Adrenal gland (tissue), 9 donors: ENCODE measurements at regions not wholly inside any gene's neighbourhood (a gene's known extent, or its start where the extent isn't known, plus 50 kb on each side); places are given as distances from the start of the nearest gene placed in this dataset.

Source experiments
- DNase-seq, 7 donors: peaks; one replicate each; pipeline ENCODE4 v3.0.0-alpha.2; 2019 to 2020
- H3K27ac ChIP-seq, 5 donors: fragments of 200-600 bp; sonication (generic) in 4 of 5; 1 replicate in 3 of 5; 2 replicates in 2 of 5; pipeline versions ENCODE4 v1.5.1 to v1.8.0; 2016 to 2020; ENCODE audit warnings: mild to moderate bottlenecking in 1 of 5
- H3K27me3 ChIP-seq: fragments of 200-600 bp; 2 replicates; pipeline ENCODE4 v1.8.0; 2021
- H3K36me3 ChIP-seq, 2 donors: fragments of 200-600 bp; replicated peaks in 1 of 2; 1 replicate in 1 of 2; 2 replicates in 1 of 2; pipeline versions ENCODE4 v1.5.1 to v1.8.0; 2018 to 2022
- H3K4me1 ChIP-seq, 2 donors: fragments of 200-600 bp; replicated peaks in 1 of 2; 1 replicate in 1 of 2; 2 replicates in 1 of 2; pipeline versions ENCODE4 v1.5.1 to v1.8.0; 2018 to 2021
- H3K4me3 ChIP-seq, 4 donors: fragments of 200-600 bp; sonication (generic) in 3 of 4; one replicate each; pipeline ENCODE4 v1.5.1; 2016 to 2018
- H3K9me3 ChIP-seq, 3 donors: fragments of 200-600 bp; sonication (generic) in 1 of 3; replicated peaks in 1 of 3; 1 replicate in 2 of 3; 2 replicates in 1 of 3; pipeline versions ENCODE4 v1.5.1 to v1.8.0; 2016 to 2021
- POLR2A ChIP-seq, 2 donors: fragments of 450-650 bp; IDR thresholded peaks; one replicate each; pipeline ENCODE4 v1.6.1; 2017; ENCODE audit warnings: antibody characterized with exemption in 2 of 2, mild to moderate bottlenecking in 2 of 2, moderate library complexity in 1 of 2
- WGBS, 4 donors: extraction: QIAGEN DNeasy Blood & Tissue Kit in 2 of 4; methylation state at CpG; one replicate each; pipeline versions ENCODE4 v1.1.5 to v1.1.7; 2013 to 2017; 5-methylcytosine and 5-hydroxymethylcytosine counted together
- intact Hi-C, 2 donors: fragments of 100-400 bp; cut with DNase I; formaldehyde crosslinking; loops; one replicate each; pipeline versions ENCODE4 v1.14.1 to v1.15.0; 2022 to 2023
- TF ChIP-seq, protein P1 (sequence below), 6 experiments: fragments of 450-650 bp in 4 of 6; fragments of 200-600 bp in 2 of 6; sonication (generic) in 1 of 6; IDR thresholded peaks; 1 replicate in 5 of 6; 2 replicates in 1 of 6; pipeline versions ENCODE4 v1.5.1 to v1.8.0; 2016 to 2021; ENCODE audit warnings: antibody characterized with exemption in 6 of 6, mild to moderate bottlenecking in 2 of 6, moderate library complexity in 1 of 6
- donor health status: healthy with polysubstance abuse.
- donor health status: Bipolar disorder and iron deficiency.
- donor health status: DM: yes; HTN: yes; CAD: no.
- donor health status: DM: no; HTN: no; CAD: no.
- donor health status: DM: no; HTN: no; CAD: no.

DNA sequence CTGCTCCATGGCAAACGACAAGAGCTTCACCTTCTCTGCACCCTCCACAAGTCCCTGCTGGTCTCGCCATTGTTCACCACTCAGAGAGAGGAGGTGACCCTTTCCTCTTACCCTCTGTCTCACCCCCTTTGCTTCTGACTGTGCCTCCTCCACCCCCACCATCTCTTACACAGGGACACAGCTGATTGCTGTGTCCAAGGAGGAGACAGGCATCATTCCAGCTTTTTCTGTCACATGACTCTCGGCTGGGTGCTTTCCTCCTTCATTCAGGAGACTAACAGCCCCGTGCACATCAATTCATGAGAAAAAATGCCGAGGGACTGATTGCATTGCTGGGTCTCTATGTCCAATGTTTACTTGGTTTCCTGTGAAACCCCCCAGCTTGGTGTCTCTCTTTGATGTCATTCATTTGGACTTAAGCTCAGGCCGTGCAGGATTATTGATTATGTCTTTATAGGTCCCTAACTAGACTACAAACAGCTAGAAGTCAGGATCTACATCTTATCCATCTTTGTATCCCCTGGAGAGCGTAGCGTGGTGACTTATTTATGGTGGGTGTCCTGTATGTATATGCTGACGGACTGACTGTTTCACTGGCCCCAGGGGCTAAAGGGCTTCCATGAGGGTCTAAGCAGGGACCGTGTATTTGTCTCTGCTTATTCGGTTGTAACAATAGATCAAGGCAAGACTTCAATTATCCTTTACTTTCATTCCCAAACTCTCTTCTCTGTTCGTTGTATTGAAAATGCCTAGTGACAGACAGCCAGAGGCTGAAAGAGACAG lies 82.2 kb upstream of the CDH13 start:
- no peaks in the 10 kb centered on the region for H3K27me3 ChIP-seq
- no peaks in the 10 kb centered on the region for H3K9me3 ChIP-seq
- no peaks in the 10 kb centered on the region for H3K36me3 ChIP-seq
- TF ChIP-seq, protein P1, sequence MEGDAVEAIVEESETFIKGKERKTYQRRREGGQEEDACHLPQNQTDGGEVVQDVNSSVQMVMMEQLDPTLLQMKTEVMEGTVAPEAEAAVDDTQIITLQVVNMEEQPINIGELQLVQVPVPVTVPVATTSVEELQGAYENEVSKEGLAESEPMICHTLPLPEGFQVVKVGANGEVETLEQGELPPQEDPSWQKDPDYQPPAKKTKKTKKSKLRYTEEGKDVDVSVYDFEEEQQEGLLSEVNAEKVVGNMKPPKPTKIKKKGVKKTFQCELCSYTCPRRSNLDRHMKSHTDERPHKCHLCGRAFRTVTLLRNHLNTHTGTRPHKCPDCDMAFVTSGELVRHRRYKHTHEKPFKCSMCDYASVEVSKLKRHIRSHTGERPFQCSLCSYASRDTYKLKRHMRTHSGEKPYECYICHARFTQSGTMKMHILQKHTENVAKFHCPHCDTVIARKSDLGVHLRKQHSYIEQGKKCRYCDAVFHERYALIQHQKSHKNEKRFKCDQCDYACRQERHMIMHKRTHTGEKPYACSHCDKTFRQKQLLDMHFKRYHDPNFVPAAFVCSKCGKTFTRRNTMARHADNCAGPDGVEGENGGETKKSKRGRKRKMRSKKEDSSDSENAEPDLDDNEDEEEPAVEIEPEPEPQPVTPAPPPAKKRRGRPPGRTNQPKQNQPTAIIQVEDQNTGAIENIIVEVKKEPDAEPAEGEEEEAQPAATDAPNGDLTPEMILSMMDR (IDR thresholded peaks at IDR 0.05): no peak
- no peak for TF ChIP-seq POLR2A (IDR thresholded peaks at IDR 0.05)
- H3K4me3 ChIP-seq: no peak overlapping the region
- intact Hi-C loops: no loop called here
- H3K27ac ChIP-seq: no peak overlapping the region
- WGBS, 4 donors: 53 to 60% (median 56%) methylated on average over 12 of the region's 12 CpGs
- H3K4me1 ChIP-seq: no peaks in the 10 kb centered on the region
- no peak for DNase-seq

DNA sequence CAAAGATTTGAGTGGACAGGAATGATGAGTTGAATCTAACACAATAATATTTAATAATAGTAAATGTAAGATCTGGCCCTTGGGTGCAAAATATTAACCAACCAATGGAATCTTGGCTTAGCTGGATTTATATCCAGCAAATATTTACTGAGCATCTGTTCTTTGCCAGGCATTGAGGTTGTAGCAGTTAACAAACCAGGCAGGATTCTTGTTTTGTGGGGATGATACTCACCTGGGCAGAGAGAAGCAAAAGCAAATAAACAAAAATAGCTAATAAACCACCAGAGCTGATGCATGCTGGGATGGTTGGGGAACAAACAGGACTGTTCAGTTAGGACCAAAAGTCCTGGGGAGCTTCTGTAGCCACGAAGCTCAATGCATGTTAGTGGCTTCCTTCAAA lies 84.1 kb upstream of the CDH13 start:
- Histone ChIP-seq H3K4me3 (no peak overlapping the region), H3K27ac (no peak overlapping the region), H3K27me3 (no peaks in the 10 kb centered on the region), H3K9me3 (no peaks in the 10 kb centered on the region), H3K4me1 (no peaks in the 10 kb centered on the region), H3K36me3 (no peaks in the 10 kb centered on the region)
- intact Hi-C loops: no loop called here
- TF ChIP-seq POLR2A (IDR thresholded peaks at IDR 0.05): no peak
- TF ChIP-seq, protein P1 (IDR thresholded peaks at IDR 0.05): no peak
- WGBS, 4 donors: 65 to 80% (median 73%) methylated on average over 1 of the region's 1 CpG
- no peak for DNase-seq

DNA sequence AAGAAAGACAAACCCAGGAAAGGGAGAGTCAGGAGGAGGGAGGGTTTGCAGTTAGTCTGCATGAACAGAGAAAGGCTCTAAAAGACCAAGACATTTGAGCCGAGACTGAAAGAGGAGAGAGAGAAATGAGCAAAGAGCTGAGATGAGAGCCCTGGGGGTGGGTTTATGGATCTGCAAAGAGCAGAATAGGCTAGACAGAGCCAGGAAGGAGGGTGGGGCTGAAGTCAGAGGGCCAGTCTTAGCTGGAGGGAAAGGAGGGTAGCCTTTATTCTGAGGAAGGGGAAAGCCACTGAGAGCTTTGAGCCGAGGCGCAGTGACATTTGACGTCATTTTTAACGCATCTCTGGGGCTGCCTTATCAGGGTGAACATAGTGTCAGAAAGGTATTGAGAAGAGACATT lies 85.7 kb upstream of the CDH13 start:
- TF ChIP-seq, protein P1 (IDR thresholded peaks at IDR 0.05): no peak
- TF ChIP-seq POLR2A (IDR thresholded peaks at IDR 0.05): no peak
- Histone ChIP-seq H3K27me3 (no peaks in the 10 kb centered on the region), H3K4me1 (no peaks in the 10 kb centered on the region), H3K27ac (no peak overlapping the region), H3K36me3 (no peaks in the 10 kb centered on the region), H3K9me3 (no peaks in the 10 kb centered on the region), H3K4me3 (no peak overlapping the region)
- DNase-seq: no peak
- intact Hi-C loops: no loop called here
- WGBS, 4 donors: 74 to 78% (median 76%) methylated on average over 5 of the region's 5 CpGs

DNA sequence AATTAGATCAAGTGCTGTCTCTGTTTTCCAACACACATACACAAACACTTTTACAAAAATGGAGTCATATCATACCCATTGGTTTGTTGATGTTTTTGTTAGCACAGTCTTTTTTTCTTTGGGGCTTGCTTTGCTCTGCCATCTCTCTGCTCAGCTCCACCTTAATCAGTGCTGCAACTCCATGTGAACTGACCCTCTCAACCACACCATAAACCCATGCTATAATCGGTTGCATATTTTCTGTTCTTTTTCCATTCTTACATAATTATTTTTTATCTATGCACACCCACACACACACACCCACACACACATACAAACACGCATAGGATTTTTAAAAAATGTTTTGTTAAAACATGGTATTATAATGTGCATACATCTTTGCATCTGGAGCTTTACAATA lies 91.0 kb upstream of the CDH13 start:
- Histone ChIP-seq H3K4me3 (no peak overlapping the region), H3K4me1 (no peaks in the 10 kb centered on the region), H3K36me3 (no peaks in the 10 kb centered on the region), H3K27ac (no peak overlapping the region), H3K9me3 (no peaks in the 10 kb centered on the region), H3K27me3 (no peaks in the 10 kb centered on the region)
- WGBS, 4 donors: 57 to 71% (median 60%) methylated on average over 2 of the region's 2 CpGs
- TF ChIP-seq, protein P1 (IDR thresholded peaks at IDR 0.05): no peak
- no peak for TF ChIP-seq POLR2A (IDR thresholded peaks at IDR 0.05)
- no peak for DNase-seq
- intact Hi-C loops: no loop called here
